PC-3 (cell line): ENCODE measurements at regions not wholly inside any gene's neighbourhood (a gene's known extent, or its start where the extent isn't known, plus 50 kb on each side); places are given as distances from the start of the nearest gene placed in this dataset.

Source experiments
- ATAC-seq: fragments of 200-7000 bp; cut with Tn5 transposase; 2 replicates; pipeline ENCODE4 v1.9.1; 2020; ENCODE audit warnings: mild to moderate bottlenecking, moderate library complexity
- BruUV-seq: library from RNA; stranded (reverse); fragments of 400-500 nt; replicated peaks from 2 replicates; lab custom pipeline; 2021; lab: Mats Ljungman, UMichigan
- CTCF ChIA-PET: fragments of 300-600 bp; sonication (Branson Sonifier 250); formaldehyde crosslinking; loops from one replicate; lab custom pipeline; 2022; ENCODE audit warnings: antibody characterized with exemption; lab: Charles Lee
- POLR2A ChIA-PET: fragments of 300-600 bp; sonication (Branson Sonifier 250); formaldehyde crosslinking; loops from one replicate; lab custom pipeline; 2022; ENCODE audit warnings: antibody characterized with exemption; ENCODE audit not compliant: unreplicated experiment; lab: Charles Lee
- DNase-seq: peaks from one replicate; pipeline ENCODE4 v3.0.0-alpha.2; 2015
- H2AFZ ChIP-seq: fragments of 300-600 bp; sonication (generic); 2 replicates; pipeline ENCODE4 v1.6.0; 2016; ENCODE audit warnings: antibody characterized with exemption, low read length
- H3F3A ChIP-seq: fragments of 300-600 bp; sonication (generic); one replicate; pipeline ENCODE4 v1.6.0; 2017; ENCODE audit warnings: antibody characterized with exemption, low read length, control low read depth, mild to moderate bottlenecking; ENCODE audit not compliant: unreplicated experiment
- H3K27ac ChIP-seq: fragments of 300-600 bp; sonication (generic); 2 replicates; pipeline ENCODE4 v1.5.1; 2016; ENCODE audit warnings: mild to moderate bottlenecking, low read length
- H3K27me3 ChIP-seq: fragments of 300-600 bp; sonication (generic); 2 replicates; pipeline ENCODE4 v1.6.1; 2016; ENCODE audit warnings: low read length, mixed read lengths
- H3K36me3 ChIP-seq: fragments of 300-600 bp; sonication (generic); 2 replicates; pipeline ENCODE4 v1.6.1; 2016; ENCODE audit warnings: low read depth, mixed run types, low read length, mixed read lengths
- H3K4me1 ChIP-seq: fragments of 300-600 bp; sonication (generic); 2 replicates; pipeline ENCODE4 v1.5.1; 2016; ENCODE audit warnings: low read length; ENCODE audit not compliant: insufficient read depth
- H3K4me2 ChIP-seq: fragments of 300-600 bp; sonication (generic); 2 replicates; pipeline ENCODE4 v1.6.0; 2016; ENCODE audit warnings: low read length
- H3K4me3 ChIP-seq: fragments of 300-600 bp; sonication (generic); 2 replicates; pipeline ENCODE4 v1.5.1; 2016; ENCODE audit warnings: mild to moderate bottlenecking, low read length, mixed read lengths
- H3K79me2 ChIP-seq: fragments of 300-600 bp; sonication (generic); 2 replicates; pipeline ENCODE4 v1.6.1; 2017; ENCODE audit warnings: low read length, mixed read lengths
- H3K9ac ChIP-seq: fragments of 300-600 bp; sonication (generic); 2 replicates; pipeline ENCODE4 v1.6.0; 2016; ENCODE audit warnings: mild to moderate bottlenecking, low read length
- H3K9me2 ChIP-seq: fragments of 300-600 bp; sonication (generic); replicated peaks from 2 replicates; pipeline ENCODE4 v1.6.1; 2016; ENCODE audit warnings: mixed run types, low read length, mixed read lengths
- H3K9me3 ChIP-seq: fragments of 300-600 bp; sonication (generic); 2 replicates; pipeline ENCODE4 v1.6.1; 2016; ENCODE audit warnings: low read length, mixed read lengths
- H4K20me1 ChIP-seq: fragments of 300-600 bp; sonication (generic); 2 replicates; pipeline ENCODE4 v1.6.1; 2016; ENCODE audit warnings: low read length, mixed read lengths
- EZH2 ChIP-seq: fragments of 300-600 bp; sonication (generic); IDR thresholded peaks from one replicate; pipeline ENCODE4 v1.6.1; 2017; ENCODE audit warnings: antibody characterized with exemption, mild to moderate bottlenecking, low read length; ENCODE audit not compliant: unreplicated experiment
- EZH2phosphoT487 ChIP-seq: fragments of 300-600 bp; sonication (generic); IDR thresholded peaks from 2 replicates; pipeline ENCODE4 v1.6.1; 2018; ENCODE audit warnings: mild to moderate bottlenecking, antibody characterized with exemption, low read length, borderline replicate concordance
- intact Hi-C: fragments of 100-400 bp; cut with micrococcal nuclease; formaldehyde crosslinking; loops from 2 replicates; pipeline ENCODE4 v1.9.0; 2023
- TF ChIP-seq, protein P1 (sequence below): fragments of 300-600 bp; sonication (generic); conservative IDR thresholded peaks from 2 replicates; pipeline ENCODE4 v1.5.1; 2017; ENCODE audit warnings: antibody characterized with exemption, low read depth, mild to moderate bottlenecking, low read length

DNA sequence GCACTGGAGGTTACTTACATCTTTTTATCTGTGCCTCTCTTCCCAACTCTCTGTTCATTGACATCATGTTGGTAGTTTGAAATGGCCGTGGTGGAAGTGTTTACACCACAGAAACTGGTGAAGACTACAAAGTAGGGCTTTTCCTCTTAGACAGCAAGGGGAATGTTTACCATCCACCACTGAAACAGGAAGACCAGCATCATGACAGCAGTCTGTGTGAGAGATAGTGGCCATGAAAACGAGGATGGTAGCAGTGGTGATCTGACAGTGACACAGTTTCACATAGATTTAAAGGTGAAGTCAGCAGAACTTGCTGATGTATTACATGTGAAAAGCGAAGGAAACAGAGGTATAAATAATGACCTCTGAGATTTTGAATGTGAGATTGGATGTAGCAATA, 115.7 kb downstream of the CCDC71L start:
- intact Hi-C loops: no loop called here
- Histone ChIP-seq H3K4me2 (no peak overlapping the region), H3K4me3 (no peak overlapping the region), H3K4me1 (peaks cover 20% of the 10 kb centered on the region), H3K27ac (no peak overlapping the region), H3K27me3 (no peaks in the 10 kb centered on the region), H3K9ac (no peak overlapping the region), H3K36me3 (no peaks in the 10 kb centered on the region), H2AFZ (no peak overlapping the region), H3F3A (no peaks in the 10 kb centered on the region), H3K9me2 (no peaks in the 10 kb centered on the region), H4K20me1 (no peaks in the 10 kb centered on the region), H3K79me2 (no peaks in the 10 kb centered on the region), H3K9me3 (no peaks in the 10 kb centered on the region)
- ATAC-seq (no peak), DNase-seq (no peak)
- ChIA-PET CTCF (no interaction called here), POLR2A (no interaction called here)
- TF ChIP-seq, protein P1, sequence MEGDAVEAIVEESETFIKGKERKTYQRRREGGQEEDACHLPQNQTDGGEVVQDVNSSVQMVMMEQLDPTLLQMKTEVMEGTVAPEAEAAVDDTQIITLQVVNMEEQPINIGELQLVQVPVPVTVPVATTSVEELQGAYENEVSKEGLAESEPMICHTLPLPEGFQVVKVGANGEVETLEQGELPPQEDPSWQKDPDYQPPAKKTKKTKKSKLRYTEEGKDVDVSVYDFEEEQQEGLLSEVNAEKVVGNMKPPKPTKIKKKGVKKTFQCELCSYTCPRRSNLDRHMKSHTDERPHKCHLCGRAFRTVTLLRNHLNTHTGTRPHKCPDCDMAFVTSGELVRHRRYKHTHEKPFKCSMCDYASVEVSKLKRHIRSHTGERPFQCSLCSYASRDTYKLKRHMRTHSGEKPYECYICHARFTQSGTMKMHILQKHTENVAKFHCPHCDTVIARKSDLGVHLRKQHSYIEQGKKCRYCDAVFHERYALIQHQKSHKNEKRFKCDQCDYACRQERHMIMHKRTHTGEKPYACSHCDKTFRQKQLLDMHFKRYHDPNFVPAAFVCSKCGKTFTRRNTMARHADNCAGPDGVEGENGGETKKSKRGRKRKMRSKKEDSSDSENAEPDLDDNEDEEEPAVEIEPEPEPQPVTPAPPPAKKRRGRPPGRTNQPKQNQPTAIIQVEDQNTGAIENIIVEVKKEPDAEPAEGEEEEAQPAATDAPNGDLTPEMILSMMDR: no peak
- BruUV-seq: no TSS peak

DNA sequence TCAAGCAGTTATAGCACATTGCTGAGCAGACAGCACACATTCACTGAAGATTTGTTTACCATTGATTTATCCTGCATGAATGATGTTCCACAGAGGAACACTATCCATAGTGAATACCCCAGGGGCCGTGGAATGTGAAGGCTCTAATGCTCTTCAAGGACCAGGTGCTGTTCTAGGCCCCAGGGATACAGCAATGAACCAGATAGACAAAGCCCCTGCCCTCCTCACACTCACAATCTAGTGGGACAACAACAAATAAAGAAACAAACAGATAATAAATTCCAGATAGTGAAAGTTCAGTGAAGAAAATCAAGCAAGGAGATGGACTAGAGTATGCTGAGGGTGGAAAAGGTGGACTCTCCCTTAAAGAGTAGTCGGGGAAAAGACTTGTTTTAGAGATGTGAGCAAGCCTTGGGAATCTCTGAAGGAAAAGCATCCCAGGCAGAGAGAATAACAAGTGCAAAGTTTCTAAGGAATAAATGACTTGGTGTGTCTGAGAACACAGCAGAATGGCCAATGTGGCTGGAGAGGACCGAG, 117.7 kb downstream of the CCDC71L start:
- H4K20me1 ChIP-seq: no peaks in the 10 kb centered on the region
- no peak overlapping the region for H3K9ac ChIP-seq
- H3F3A ChIP-seq: no peaks in the 10 kb centered on the region
- no peak overlapping the region for H3K4me2 ChIP-seq
- DNase-seq: no peak
- no peaks in the 10 kb centered on the region for H3K9me2 ChIP-seq
- TF ChIP-seq EZH2phosphoT487: no peak
- no peak for TF ChIP-seq EZH2
- TF ChIP-seq, protein P1: no peak
- H3K36me3 ChIP-seq: no peaks in the 10 kb centered on the region
- POLR2A ChIA-PET: interaction anchor here (0.6 to 0.7 kb wide), 4 partner anchors 47 to 160 kb away, joined by 3 to 12 read pairs (median 6); no protein-coding TSS in a partner anchor
- H3K4me1 ChIP-seq: peaks cover 20% of the 10 kb centered on the region
- H3K9me3 ChIP-seq: no peaks in the 10 kb centered on the region
- intact Hi-C loops: no loop called here
- BruUV-seq: no TSS peak
- H2AFZ ChIP-seq: peak overlapping the region; percentile 17; the same call in 1 of the 2 replicates
- H3K79me2 ChIP-seq: no peaks in the 10 kb centered on the region
- no peak overlapping the region for H3K4me3 ChIP-seq
- CTCF ChIA-PET: interaction anchor here (0.6 to 1.8 kb wide), 15 partner anchors 17 to 607 kb away, joined by 3 to 35 read pairs (median 7); partner anchors contain the start of gene CCDC71L
- no peaks in the 10 kb centered on the region for H3K27me3 ChIP-seq
- H3K27ac ChIP-seq: no peak overlapping the region
- ATAC-seq: no peak

DNA sequence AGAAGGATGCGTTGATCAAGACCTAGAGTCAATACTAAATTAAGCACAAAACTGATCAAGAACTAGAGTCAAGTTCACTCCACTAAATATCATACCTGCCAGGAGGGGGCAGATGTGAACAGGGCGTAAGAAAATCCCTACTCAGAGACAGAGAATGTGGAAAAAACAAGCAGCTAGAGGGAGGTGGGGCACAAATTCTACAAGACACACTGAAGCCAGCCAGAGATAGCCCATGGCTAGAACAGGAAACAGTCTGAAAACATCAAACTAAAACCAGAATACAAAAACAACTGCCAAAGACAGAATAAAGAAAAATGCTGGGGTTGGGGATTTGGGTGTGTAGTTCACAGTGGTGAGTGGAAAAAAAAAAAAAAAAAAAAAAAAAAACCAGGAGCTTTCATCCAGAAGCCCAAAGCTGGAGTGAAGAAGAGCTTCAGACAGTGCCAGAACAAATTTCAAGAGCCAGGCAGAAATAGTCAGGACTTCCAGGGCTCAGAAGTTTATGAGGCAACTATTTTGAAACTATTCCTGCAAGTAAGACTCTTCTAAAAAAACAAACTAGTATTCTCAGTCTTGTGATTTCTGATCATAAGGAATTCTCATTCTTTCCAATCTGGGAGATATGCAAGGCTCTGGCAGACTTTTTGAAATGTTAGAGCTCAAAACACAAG, 118.3 kb downstream of the CCDC71L start:
- DNase-seq: peak; percentile 85
- no peak overlapping the region for H3K4me3 ChIP-seq
- peaks cover 20% of the 10 kb centered on the region for H3K4me1 ChIP-seq
- TF ChIP-seq EZH2 (no peak), EZH2phosphoT487 (no peak)
- TF ChIP-seq, protein P1: peak; percentile 87
- intact Hi-C loops: loop anchor here (1.0 kb wide), 4 partner anchors 82 to 366 kb away; no protein-coding TSS in a partner anchor
- ATAC-seq: peak; percentile 87
- no peaks in the 10 kb centered on the region for H3F3A ChIP-seq
- no peak overlapping the region for H3K9ac ChIP-seq
- POLR2A ChIA-PET: interaction anchor here (0.6 to 0.7 kb wide), 3 partner anchors 48 to 159 kb away, joined by 3 to 12 read pairs (median 6); no protein-coding TSS in a partner anchor
- no peaks in the 10 kb centered on the region for H3K9me2 ChIP-seq
- H3K4me2 ChIP-seq: peak overlapping the region; percentile 26; the same call in 1 of the 2 replicates
- no peaks in the 10 kb centered on the region for H3K27me3 ChIP-seq
- no peaks in the 10 kb centered on the region for H4K20me1 ChIP-seq
- H3K9me3 ChIP-seq: no peaks in the 10 kb centered on the region
- no TSS peak for BruUV-seq
- peak overlapping the region; percentile 17; the same call in 1 of the 2 replicates for H2AFZ ChIP-seq
- no peaks in the 10 kb centered on the region for H3K79me2 ChIP-seq
- no peak overlapping the region for H3K27ac ChIP-seq
- CTCF ChIA-PET: interaction anchor here (0.6 to 1.8 kb wide), 14 partner anchors 17 to 607 kb away, joined by 3 to 35 read pairs (median 7); partner anchors contain the start of gene CCDC71L
- H3K36me3 ChIP-seq: no peaks in the 10 kb centered on the region
